SK-N-SH (cell line): ENCODE measurements at regions not wholly inside any gene's neighbourhood (a gene's known extent, or its start where the extent isn't known, plus 50 kb on each side); places are given as distances from the start of the nearest gene placed in this dataset.

Experiments
- CTCF ChIA-PET: fragments of 300-600, 350-600 bp; formaldehyde crosslinking; extraction: SDS; loops from one replicate; lab custom pipeline; 2021; lab: Yijun Ruan, JAX
- POLR2A ChIA-PET: fragments of 350-600 bp; sonication (Branson Sonifier 250); formaldehyde crosslinking; extraction: SDS; loops from one replicate; lab custom pipeline; 2020; ENCODE audit warnings: antibody characterized with exemption, inconsistent platforms; lab: Yijun Ruan, JAX
- DNase-seq: peaks from one replicate; pipeline ENCODE4 v3.0.0; 2012
- H2AFZ ChIP-seq: fragments of 200-600 bp; sonication (generic); 2 replicates; pipeline ENCODE4 v1.8.1; 2016; ENCODE audit warnings: antibody characterized with exemption, mild to moderate bottlenecking, low read depth
- H3F3A ChIP-seq: fragments of 200-600 bp; sonication (generic); replicated peaks from 2 replicates; pipeline ENCODE3; 2016; ENCODE audit warnings: antibody characterized with exemption, mild to moderate bottlenecking; ENCODE audit not compliant: insufficient read depth
- H3K27ac ChIP-seq, 2 experiments: fragments of 200-500 bp in 1 of 2; fragments of 200-600 bp in 1 of 2; sonication (Bioruptor generic) in 1 of 2; sonication (generic), shearing (Covaris generic) in 1 of 2; 2 replicates each; pipeline versions ENCODE4 v1.5.1 to v1.6.1; 2014 to 2016; ENCODE audit warnings: low read depth in 2 of 2, inconsistent platforms in 1 of 2, low read length in 1 of 2, mild to moderate bottlenecking in 1 of 2, mixed read lengths in 1 of 2
- H3K27me3 ChIP-seq: fragments of 200-600 bp; sonication (generic), shearing (Covaris generic); 2 replicates; pipeline ENCODE4 v1.6.1; 2016; ENCODE audit warnings: mixed run types; ENCODE audit not compliant: insufficient read depth
- H3K36me3 ChIP-seq, 2 experiments: fragments of 200-500 bp in 1 of 2; fragments of 200-600 bp in 1 of 2; sonication (Bioruptor generic) in 1 of 2; sonication (generic) in 1 of 2; replicated peaks in 1 of 2; 2 replicates each; pipeline versions ENCODE3 to v1.5.1; 2014 to 2016; ENCODE audit warnings: low read length in 1 of 2, mild to moderate bottlenecking in 1 of 2; ENCODE audit not compliant: insufficient read depth in 2 of 2, control insufficient read depth in 1 of 2
- H3K4me1 ChIP-seq, 2 experiments: fragments of 200-500 bp in 1 of 2; fragments of 200-600 bp in 1 of 2; sonication (Bioruptor generic) in 1 of 2; sonication (generic), shearing (Covaris generic) in 1 of 2; 2 replicates each; pipeline versions ENCODE4 v1.5.1 to v1.6.1; 2014 to 2016; ENCODE audit warnings: low read depth in 1 of 2, low read length in 1 of 2, mixed run types in 1 of 2; ENCODE audit not compliant: insufficient read depth in 2 of 2, control insufficient read depth in 1 of 2
- H3K4me2 ChIP-seq: fragments of 200-600 bp; sonication (generic), shearing (Covaris generic); 2 replicates; pipeline ENCODE4 v1.6.1; 2017; ENCODE audit warnings: mixed run types
- H3K4me3 ChIP-seq, 2 experiments: fragments of 200-500 bp in 1 of 2; fragments of 200-600 bp in 1 of 2; sonication (Bioruptor generic) in 1 of 2; sonication (generic), shearing (Covaris generic) in 1 of 2; 2 replicates each; pipeline versions ENCODE4 v1.5.1 to v1.8.1; 2014 to 2016; ENCODE audit warnings: low read depth in 2 of 2, inconsistent platforms in 1 of 2, low read length in 1 of 2, mild to moderate bottlenecking in 1 of 2, mixed read lengths in 1 of 2, moderate library complexity in 1 of 2
- H3K79me2 ChIP-seq: fragments of 200-600 bp; sonication (generic); 2 replicates; pipeline ENCODE4 v1.8.1; 2017; ENCODE audit warnings: mild to moderate bottlenecking; ENCODE audit not compliant: insufficient read depth
- H3K9ac ChIP-seq: fragments of 200-600 bp; sonication (generic); 2 replicates; pipeline ENCODE4 v1.6.1; 2017; ENCODE audit warnings: mixed run types
- H3K9me2 ChIP-seq: fragments of 200-600 bp; sonication (generic); 2 replicates; pipeline ENCODE4 v1.6.1; 2017; ENCODE audit warnings: mixed run types
- H3K9me3 ChIP-seq: fragments of 200-600 bp; sonication (generic); 2 replicates; pipeline ENCODE4 v1.6.1; 2017; ENCODE audit warnings: mixed run types, mild to moderate bottlenecking, moderate library complexity
- H4K20me1 ChIP-seq: fragments of 200-600 bp; sonication (generic); 2 replicates; pipeline ENCODE4 v1.6.1; 2017; ENCODE audit warnings: mild to moderate bottlenecking, mixed run types; ENCODE audit not compliant: insufficient read depth
- CHD2 ChIP-seq: fragments of 150-350 bp; IDR thresholded peaks from 2 replicates; pipeline ENCODE4 v1.6.1; 2018; ENCODE audit warnings: low read length; ENCODE audit not compliant: partially characterized antibody
- ELF1 ChIP-seq: IDR thresholded peaks from 2 replicates; pipeline ENCODE4 v1.4.0; 2012
- EP300 ChIP-seq, 2 experiments: IDR thresholded peaks; 2 replicates each; pipeline versions ENCODE4 v1.4.0 to v1.6.1; 2012; ENCODE audit warnings: borderline replicate concordance in 1 of 2, low read depth in 1 of 2, low read length in 1 of 2
- FOSL2 ChIP-seq: IDR thresholded peaks from 2 replicates; pipeline ENCODE4 v1.4.0; 2012; ENCODE audit warnings: low read depth, mild to moderate bottlenecking, moderate library complexity, borderline replicate concordance
- FOXJ3 ChIP-seq: sonication (generic); formaldehyde crosslinking; IDR thresholded peaks from 2 replicates; pipeline ENCODE4 v1.5.1; 2020; ENCODE audit warnings: mild to moderate bottlenecking, missing genetic modification reagents
- GABPA ChIP-seq: IDR thresholded peaks from 2 replicates; pipeline ENCODE4 v1.4.0; 2012; ENCODE audit warnings: low read depth, mild to moderate bottlenecking
- GATA2 ChIP-seq: sonication (generic); formaldehyde crosslinking; IDR thresholded peaks from 2 replicates; pipeline ENCODE4 v1.5.0; 2020; ENCODE audit warnings: mild to moderate bottlenecking, missing genetic modification reagents
- IRF3 ChIP-seq: fragments of 150-350 bp; IDR thresholded peaks from 2 replicates; pipeline ENCODE4 v1.6.1; 2016; ENCODE audit warnings: mild to moderate bottlenecking, low read depth, low read length
- MXI1 ChIP-seq: IDR thresholded peaks from 2 replicates; pipeline ENCODE4 v1.6.1; 2012; ENCODE audit warnings: mild to moderate bottlenecking, low read depth, low read length, improper control_type of control experiment
- NFIC ChIP-seq: IDR thresholded peaks from 2 replicates; pipeline ENCODE4 v1.4.0; 2012; ENCODE audit warnings: borderline replicate concordance
- NRF1 ChIP-seq: IDR thresholded peaks from 2 replicates; pipeline ENCODE4 v1.6.1; 2012; ENCODE audit warnings: low read depth, mild to moderate bottlenecking, low read length
- PBX3 ChIP-seq: IDR thresholded peaks from 2 replicates; pipeline ENCODE4; 2012
- POLR2AphosphoS5 ChIP-seq: IDR thresholded peaks from 2 replicates; pipeline ENCODE4 v1.6.1; 2012; ENCODE audit warnings: low read depth, low read length
- RAD21 ChIP-seq: IDR thresholded peaks from 2 replicates; pipeline ENCODE4 v1.6.1; 2012; ENCODE audit warnings: mild to moderate bottlenecking, low read length
- REST ChIP-seq: IDR thresholded peaks from 2 replicates; pipeline ENCODE4 v1.6.1; 2012; ENCODE audit warnings: mild to moderate bottlenecking, low read depth, low read length, moderate library complexity
- RFX5 ChIP-seq: IDR thresholded peaks from 2 replicates; pipeline ENCODE4 v1.6.1; 2012; ENCODE audit warnings: mild to moderate bottlenecking, improper control_type of control experiment, low read length
- SIN3A ChIP-seq: IDR thresholded peaks from 2 replicates; pipeline ENCODE4 v1.6.1; 2012; ENCODE audit warnings: low read depth, mild to moderate bottlenecking, low read length, moderate library complexity, borderline replicate concordance
- SMC3 ChIP-seq: IDR thresholded peaks from 2 replicates; pipeline ENCODE4 v1.6.1; 2012; ENCODE audit warnings: low read depth, low read length, improper control_type of control experiment
- TCF12 ChIP-seq: IDR thresholded peaks from 2 replicates; pipeline ENCODE4 v1.4.0; 2012
- USF2 ChIP-seq: fragments of 150-350 bp; IDR thresholded peaks from 2 replicates; pipeline ENCODE4 v1.6.1; 2017; ENCODE audit warnings: antibody characterized with exemption, low read length, low read depth, borderline replicate concordance
- WGBS: methylation state at CpG from one replicate; pipeline ENCODE4 v1.1.6; 2017; ENCODE audit warnings: low lambda C conversion rate; 5-methylcytosine and 5-hydroxymethylcytosine counted together

GRCh38 chr7:46446151-46446550 lies 525.1 kb upstream of the IGFBP3 start:
- H3K9me3 ChIP-seq = 0 out of 2 replicates have a peak, but pooled peaks cover 3% of the 10 kb centered on the region
- H3K4me2 ChIP-seq = no peak overlapping the region
- TF ChIP-seq ELF1 (no peak), TCF12 (no peak), SMC3 (no peak), USF2 (no peak), NRF1 (no peak), IRF3 (no peak), SIN3A (no peak), POLR2AphosphoS5 (no peak), RFX5 (no peak), MXI1 (no peak), FOXJ3 (CRISPR knock-in tag) (no peak), GABPA (no peak), FOSL2 (no peak), EP300 (IDR thresholded peaks at IDR 0.05; ENCODE audit: borderline replicate concordance in 1 of 2, low read depth in 1 of 2, low read length in 1 of 2) (no peak), GATA2 (CRISPR knock-in tag) (no peak), RAD21 (no peak), PBX3 (no peak), NFIC (no peak), CHD2 (no peak), REST (no peak)
- TF ChIP-seq, all 33 proteins: peak for 0
- Histone ChIP-seq H3K4me1 (no peaks in the 10 kb centered on the region), H3K36me3 (no peaks in the 10 kb centered on the region), H4K20me1 (no peaks in the 10 kb centered on the region), H2AFZ (no peak overlapping the region), H3K27ac (no peak overlapping the region), H3K9ac (no peak overlapping the region), H3K4me3 (no peak overlapping the region), H3K9me2 (no peaks in the 10 kb centered on the region), H3K27me3 (no peaks in the 10 kb centered on the region), H3K79me2 (no peaks in the 10 kb centered on the region), H3F3A (no peaks in the 10 kb centered on the region)
- CTCF ChIA-PET = no interaction called here
- 78% methylated on average over 1 of the region's 1 CpG for WGBS
- DNase-seq = no peak
- POLR2A ChIA-PET = no interaction called here
